H9 (cell line): ENCODE measurements at regions not wholly inside any gene's neighbourhood (a gene's known extent, or its start where the extent isn't known, plus 50 kb on each side); places are given as distances from the start of the nearest gene placed in this dataset.

ENCODE experiments used
- DNase-seq: peaks from one replicate; pipeline ENCODE4 v3.0.0-alpha.2; 2017
- H2AFZ ChIP-seq: one replicate; pipeline ENCODE4 v1.6.1; 2013; ENCODE audit warnings: mild to moderate bottlenecking, low read length, control low read depth, moderate library complexity
- H2AK5ac ChIP-seq: 2 replicates; pipeline ENCODE4 v1.6.1; 2013; ENCODE audit warnings: low read length, control low read depth, mixed read lengths; ENCODE audit not compliant: insufficient read length
- H2BK120ac ChIP-seq: one replicate; pipeline ENCODE4 v1.6.1; 2013; ENCODE audit warnings: low read depth, mild to moderate bottlenecking, low read length, control low read depth, inconsistent platforms; ENCODE audit not compliant: poor library complexity, severe bottlenecking
- H2BK12ac ChIP-seq: 2 replicates; pipeline ENCODE4 v1.6.1; 2013; ENCODE audit warnings: low read length, control low read depth, mixed read lengths, low read depth; ENCODE audit not compliant: insufficient read length
- H2BK15ac ChIP-seq: 2 replicates; pipeline ENCODE4 v1.6.1; 2013; ENCODE audit warnings: low read depth, low read length, control low read depth
- H2BK20ac ChIP-seq: one replicate; pipeline ENCODE4 v1.6.1; 2013; ENCODE audit warnings: low read depth, mild to moderate bottlenecking, low read length, control low read depth, inconsistent platforms; ENCODE audit not compliant: poor library complexity, severe bottlenecking
- H2BK5ac ChIP-seq: 2 replicates; pipeline ENCODE4 v1.6.1; 2013; ENCODE audit warnings: low read length, control low read depth, mixed read lengths; ENCODE audit not compliant: insufficient read length
- H3K14ac ChIP-seq: 2 replicates; pipeline ENCODE4 v1.6.1; 2013; ENCODE audit warnings: low read length, control low read depth; ENCODE audit not compliant: insufficient read depth
- H3K18ac ChIP-seq: 2 replicates; pipeline ENCODE4 v1.6.1; 2013; ENCODE audit warnings: low read depth, mild to moderate bottlenecking, mixed read lengths, low read length, control low read depth; ENCODE audit not compliant: insufficient read length
- H3K23ac ChIP-seq: 2 replicates; pipeline ENCODE4 v1.6.1; 2013; ENCODE audit warnings: low read length, control low read depth, mixed read lengths, low read depth; ENCODE audit not compliant: insufficient read length
- H3K23me2 ChIP-seq: 2 replicates; pipeline ENCODE4 v1.6.1; 2013; ENCODE audit warnings: low read depth, mild to moderate bottlenecking, mixed read lengths, low read length, control low read depth; ENCODE audit not compliant: insufficient read length, poor library complexity, severe bottlenecking
- H3K27ac ChIP-seq: 2 replicates; pipeline ENCODE4 v1.5.1; 2013; ENCODE audit warnings: low read length, control low read depth, mixed read lengths, low read depth; ENCODE audit not compliant: insufficient read length
- H3K27me3 ChIP-seq: 2 replicates; pipeline ENCODE4 v1.6.1; 2013; ENCODE audit warnings: low read length, control low read depth, inconsistent platforms; ENCODE audit not compliant: insufficient read depth
- H3K4ac ChIP-seq: 2 replicates; pipeline ENCODE4 v1.6.1; 2013; ENCODE audit warnings: low read depth, mild to moderate bottlenecking, control low read depth, inconsistent platforms, low read length, moderate library complexity
- H3K4me1 ChIP-seq: 2 replicates; pipeline ENCODE4 v1.6.1; 2013; ENCODE audit warnings: low read length, control low read depth, inconsistent platforms; ENCODE audit not compliant: insufficient read depth
- H3K4me2 ChIP-seq: 2 replicates; pipeline ENCODE4 v1.6.1; 2013; ENCODE audit warnings: low read length, control low read depth, mixed read lengths; ENCODE audit not compliant: insufficient read length, insufficient read depth
- H3K56ac ChIP-seq: 2 replicates; pipeline ENCODE4 v1.6.1; 2013; ENCODE audit warnings: low read depth, mild to moderate bottlenecking, mixed read lengths, low read length, control low read depth; ENCODE audit not compliant: insufficient read length
- H3K79me1 ChIP-seq: 2 replicates; pipeline ENCODE4 v1.6.1; 2013; ENCODE audit warnings: low read depth, mild to moderate bottlenecking, moderate library complexity, low read length, control low read depth, inconsistent platforms; ENCODE audit not compliant: insufficient read depth, poor library complexity, severe bottlenecking
- H3K79me2 ChIP-seq: 2 replicates; pipeline ENCODE4 v1.6.1; 2013; ENCODE audit warnings: low read length, control low read depth, inconsistent platforms; ENCODE audit not compliant: insufficient read depth
- H3K9ac ChIP-seq: 2 replicates; pipeline ENCODE4 v1.6.1; 2013; ENCODE audit warnings: low read length, control low read depth, mixed read lengths; ENCODE audit not compliant: insufficient read length; ENCODE audit errors: extremely low read depth
- H3K9me3 ChIP-seq: one replicate; pipeline ENCODE4 v1.6.1; 2013; ENCODE audit warnings: low read depth, low read length, inconsistent platforms; ENCODE audit not compliant: control insufficient read depth
- H3T11ph ChIP-seq: one replicate; pipeline ENCODE4 v1.6.1; 2013; ENCODE audit warnings: mild to moderate bottlenecking, low read length, control low read depth, inconsistent platforms
- H4K20me1 ChIP-seq: one replicate; pipeline ENCODE4 v1.6.1; 2013; ENCODE audit not compliant: control insufficient read depth, insufficient read length, insufficient read depth
- H4K5ac ChIP-seq: 2 replicates; pipeline ENCODE4 v1.6.1; 2013; ENCODE audit warnings: low read depth, mild to moderate bottlenecking, mixed read lengths, low read length, control low read depth; ENCODE audit not compliant: insufficient read length
- H4K8ac ChIP-seq: replicated peaks from 2 replicates; pipeline ENCODE4 v1.6.1; 2013; ENCODE audit warnings: low read length, control low read depth, mixed read lengths, low read depth; ENCODE audit not compliant: insufficient read length
- H4K91ac ChIP-seq: 2 replicates; pipeline ENCODE4 v1.6.1; 2013; ENCODE audit warnings: low read depth, mild to moderate bottlenecking, moderate library complexity, mixed read lengths, low read length, control low read depth; ENCODE audit not compliant: insufficient read length
- H3K27ac Mint-ChIP-seq, 3 experiments: 2 replicates in 2 of 3; 3 replicates in 1 of 3; pipeline ENCODE4 v1.8.0; 2020 to 2021; ENCODE audit warnings: mixed read lengths in 3 of 3, mild to moderate bottlenecking in 1 of 3, moderate library complexity in 1 of 3
- H3K27me3 Mint-ChIP-seq: 2 replicates; pipeline ENCODE4 v1.8.0; 2021; ENCODE audit warnings: low read depth, mild to moderate bottlenecking, moderate library complexity, mixed read lengths
- H3K36me3 Mint-ChIP-seq, 3 experiments: 2 replicates in 2 of 3; 3 replicates in 1 of 3; pipeline ENCODE4 v1.8.0; 2020 to 2021; ENCODE audit warnings: low read depth in 3 of 3, mixed read lengths in 3 of 3; ENCODE audit not compliant: insufficient read depth in 1 of 3
- H3K4me1 Mint-ChIP-seq, 2 experiments: 2 replicates each; pipeline ENCODE4 v1.8.0; 2020; ENCODE audit warnings: mixed read lengths in 2 of 2
- H3K4me3 Mint-ChIP-seq, 2 experiments: 2 replicates in 1 of 2; 3 replicates in 1 of 2; pipeline ENCODE4 v1.8.0; 2020 to 2021; ENCODE audit warnings: mild to moderate bottlenecking in 2 of 2, mixed read lengths in 2 of 2, moderate library complexity in 1 of 2
- H3K9me3 Mint-ChIP-seq, 2 experiments: 2 replicates in 1 of 2; 3 replicates in 1 of 2; pipeline ENCODE4 v1.8.0; 2020; ENCODE audit warnings: mild to moderate bottlenecking in 2 of 2, mixed read lengths in 2 of 2, moderate library complexity in 1 of 2
- CTCF ChIP-seq: fragments of 200-600 bp; sonication (generic); conservative IDR thresholded peaks from 3 replicates; pipeline ENCODE4 v1.8.0; 2021; ENCODE audit warnings: antibody characterized with exemption, mild to moderate bottlenecking
- WGBS: extraction: QIAGEN DNeasy Blood & Tissue Kit; methylation state at CpG from one replicate; pipeline ENCODE4 v1.1.7; 2013; ENCODE audit warnings: missing lambda C conversion rate, low lambda C conversion rate, mixed read lengths; ENCODE audit not compliant: insufficient read length; ENCODE audit errors: extremely low coverage; 5-methylcytosine and 5-hydroxymethylcytosine counted together

- Histone ChIP-seq H2BK5ac (no peak overlapping the region), H3K4me1 (peaks cover 11% of the 10 kb centered on the region), H4K20me1 (no peaks in the 10 kb centered on the region), H3K79me1 (no peaks in the 10 kb centered on the region), H3K56ac (no peak overlapping the region), H3K27ac (no peak overlapping the region), H2BK120ac (no peak overlapping the region), H3K23ac (no peak overlapping the region), H2BK15ac (no peak overlapping the region), H3K23me2 (no peaks in the 10 kb centered on the region), H4K8ac (no peak overlapping the region), H3K79me2 (no peaks in the 10 kb centered on the region), H3T11ph (no peak overlapping the region), H3K14ac (no peak overlapping the region), H2AFZ (no peak overlapping the region), H3K9ac (no peak overlapping the region), H3K4me2 (no peak overlapping the region), H2BK20ac (no peak overlapping the region), H3K9me3 (no peaks in the 10 kb centered on the region), H3K18ac (no peak overlapping the region), H4K5ac (no peak overlapping the region), H4K91ac (no peak overlapping the region), H3K27me3 (no peaks in the 10 kb centered on the region), H3K4ac (no peak overlapping the region), H2AK5ac (no peak overlapping the region), H2BK12ac (no peak overlapping the region)
- peaks cover 1% of the 10 kb centered on the region for H3K27me3 Mint-ChIP-seq
- no peak overlapping the region for H3K4me3 Mint-ChIP-seq
- H3K36me3 Mint-ChIP-seq, result no peaks in the 10 kb centered on the region
- H3K4me1 Mint-ChIP-seq, result peaks cover 21 to 23% of the 10 kb centered on the region in 2 experiments
- WGBS, result no CpG with 5 or more reads among the region's 6 CpGs
- H3K9me3 Mint-ChIP-seq, result no peaks in the 10 kb centered on the region; a peak in 1 of 5 replicates
- H3K27ac Mint-ChIP-seq, result no peak overlapping the region
- no peak for TF ChIP-seq CTCF
- DNase-seq, result no peak
Measured at GRCh38 chr18:46407486-46408166, 249.4 kb downstream of the LOXHD1 start.
